HG02588 (cell line): ENCODE measurements at regions not wholly inside any gene's neighbourhood (a gene's known extent, or its start where the extent isn't known, plus 50 kb on each side); places are given as distances from the start of the nearest gene placed in this dataset.
"Not testable (repeated sequence)": the region's sequence is repeated elsewhere in the genome, so short reads cannot be mapped to it uniquely, and the experiment has no call there.

Experiments
- ATAC-seq: cut with Tn5 transposase; IDR thresholded peaks from one replicate; pipeline ENCODE4 v1.9.1; 2021; ENCODE audit warnings: mild to moderate bottlenecking, moderate library complexity; ENCODE audit not compliant: unreplicated experiment

DNA sequence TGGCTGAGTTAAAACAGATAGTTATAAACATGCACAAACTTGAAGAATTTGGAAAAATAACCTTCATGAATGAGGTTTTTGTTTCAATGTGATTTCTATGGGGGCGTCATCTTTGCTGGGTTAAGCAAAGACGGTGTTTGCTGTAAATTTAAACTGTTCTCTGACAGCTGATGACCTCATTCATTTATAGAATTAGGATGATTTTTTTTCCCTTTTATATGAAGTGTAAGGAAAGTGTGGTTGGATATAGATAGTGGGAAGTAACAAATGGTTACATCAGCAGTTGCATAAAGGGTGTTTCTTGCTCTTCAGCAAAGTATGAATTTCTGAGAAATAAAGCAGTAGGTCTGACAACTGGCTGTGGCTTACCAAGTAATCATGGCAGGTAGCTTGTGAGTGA is 137.2 kb upstream of the CENPW start:
- no peak for ATAC-seq

DNA sequence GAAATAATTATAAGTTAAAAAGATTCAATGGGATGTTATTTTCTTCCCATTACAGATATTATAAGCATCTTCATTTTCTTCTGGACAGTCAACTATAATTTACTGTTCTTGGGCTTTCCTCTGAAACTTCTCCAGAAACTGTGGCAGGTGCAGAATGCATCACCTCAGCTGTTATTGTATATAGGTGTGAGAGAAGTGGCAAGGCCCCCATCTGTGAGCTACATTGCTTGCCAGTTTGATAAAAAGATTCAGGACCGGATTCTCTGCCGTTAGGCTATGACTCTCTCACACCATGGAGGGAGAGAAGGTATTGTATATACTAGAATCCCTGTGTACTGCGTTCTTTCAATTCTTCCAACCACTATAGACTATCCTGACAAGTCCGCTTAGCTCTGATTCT is 135.8 kb upstream of the CENPW start:
- ATAC-seq: no peak

DNA sequence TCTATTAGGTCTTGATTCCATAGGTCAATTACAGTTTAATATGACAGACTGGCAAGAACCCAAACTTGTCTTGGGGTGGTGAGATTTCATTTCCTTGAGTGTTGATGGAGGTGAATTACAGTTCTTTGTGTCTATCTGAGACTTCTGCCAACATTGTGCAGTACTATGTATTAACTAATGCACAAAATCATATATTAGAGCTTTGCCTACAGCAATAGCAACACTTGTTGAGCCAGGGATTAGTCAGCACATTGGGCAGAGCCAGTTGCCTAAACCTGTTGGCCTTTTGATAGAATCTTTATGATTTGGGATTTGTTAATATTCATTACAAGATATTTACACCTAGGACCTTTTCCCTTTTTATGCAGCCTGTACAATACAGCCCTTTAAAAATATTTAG is 135.3 kb upstream of the CENPW start:
- no peak for ATAC-seq

DNA sequence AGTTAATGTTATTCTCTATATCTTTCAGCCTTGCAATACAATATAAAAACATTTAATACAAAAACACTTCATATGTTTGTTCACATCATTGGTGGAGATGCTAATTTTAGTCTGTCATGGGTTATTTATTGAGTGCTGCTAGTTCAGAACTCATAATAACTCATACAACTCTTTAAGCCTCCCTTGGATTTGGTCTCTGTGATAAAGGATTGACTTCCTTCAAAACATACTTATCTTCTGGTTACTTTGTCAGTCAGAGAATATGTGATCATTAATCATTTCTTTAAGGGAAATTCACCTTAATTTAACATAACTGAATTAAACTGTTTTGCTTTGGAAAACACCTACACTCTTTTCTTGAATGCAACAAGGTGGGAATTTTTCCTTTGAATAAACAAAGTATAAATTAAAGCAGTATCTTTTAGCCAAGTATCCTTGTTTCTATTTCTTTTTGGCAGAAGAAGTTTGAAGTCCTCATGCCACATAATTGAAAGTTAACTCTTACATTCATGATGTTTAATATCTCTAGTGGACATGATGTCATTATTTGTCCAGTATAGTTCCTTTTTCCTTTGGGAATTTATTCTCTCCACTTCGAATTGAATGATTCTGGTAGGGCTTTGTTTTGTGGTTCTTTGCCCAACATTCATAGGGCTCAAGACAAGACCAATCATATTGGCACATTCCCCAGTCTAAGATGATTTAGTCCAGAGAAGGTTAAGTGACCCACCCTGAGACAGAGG is 133.2 kb upstream of the CENPW start:
- no peak for ATAC-seq

DNA sequence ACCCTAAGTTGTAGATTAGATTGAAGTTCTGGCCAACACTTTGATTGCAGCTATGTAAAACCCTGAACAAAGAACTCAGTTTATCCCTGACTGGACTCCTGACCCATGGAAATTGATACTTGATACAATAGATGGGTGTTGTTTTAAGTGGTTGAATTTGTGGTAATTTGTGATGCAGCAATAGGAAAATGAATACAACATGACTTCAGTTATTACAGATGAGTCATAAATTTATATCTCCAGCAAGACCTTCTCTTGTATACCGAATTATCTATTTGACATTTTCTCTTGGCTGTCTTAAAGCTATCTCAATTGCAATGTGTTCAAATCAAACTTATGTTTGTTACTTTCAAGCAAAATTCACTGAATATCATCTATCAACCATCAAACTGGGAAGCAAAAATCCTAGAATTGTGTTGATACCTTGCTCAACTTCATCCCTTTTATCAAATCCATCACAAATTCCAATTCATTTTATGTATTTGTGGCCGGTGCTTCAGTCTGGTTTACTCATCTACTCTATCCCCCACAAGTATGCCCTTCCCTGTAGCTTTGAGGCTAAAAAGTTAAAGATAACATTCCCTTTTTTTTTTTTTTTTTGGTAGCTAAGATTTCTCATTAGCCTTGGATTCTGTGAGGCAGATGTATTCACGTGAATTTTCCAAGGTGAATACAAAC is 129.4 kb upstream of the CENPW start:
- no peak for ATAC-seq

DNA sequence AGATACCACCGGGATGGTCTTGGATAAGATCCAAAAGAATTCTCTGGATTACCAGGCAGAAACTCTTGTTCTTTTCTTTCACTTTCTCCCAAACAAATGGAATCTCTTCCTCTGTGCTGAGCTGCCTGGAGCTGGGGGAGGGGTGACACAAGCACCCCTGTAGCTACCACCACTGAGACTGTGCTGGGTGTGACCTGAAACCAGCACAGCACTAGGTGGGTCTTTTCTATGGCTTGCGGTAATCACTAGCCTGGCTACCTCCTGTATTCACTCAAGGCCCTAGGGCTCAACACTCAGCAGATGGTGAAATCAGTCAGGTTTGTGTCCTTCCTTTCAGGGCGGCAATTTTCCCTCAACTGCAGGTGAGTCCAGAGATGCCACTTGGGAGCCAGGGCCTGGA is 122.4 kb upstream of the CENPW start:
- no peak for ATAC-seq

DNA sequence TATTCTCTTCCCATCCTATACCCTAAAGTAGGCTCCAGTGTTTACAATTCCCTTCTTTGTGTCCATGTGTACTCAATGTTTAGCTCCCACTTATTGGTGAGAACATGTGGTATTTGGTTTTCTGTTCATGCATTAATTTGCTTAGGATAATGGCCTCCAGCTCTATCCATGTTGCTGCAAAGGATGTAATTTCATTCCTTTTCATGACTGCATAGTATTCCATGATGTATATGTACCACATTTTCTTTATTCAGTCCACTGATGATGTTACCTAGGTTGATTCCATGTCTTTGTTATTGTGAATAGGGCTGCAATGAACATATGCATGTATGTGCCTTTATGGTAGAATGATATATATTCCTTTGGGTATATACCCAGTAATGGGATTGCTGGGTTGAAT is 119.0 kb upstream of the CENPW start:
- not testable (repeated sequence) for ATAC-seq

DNA sequence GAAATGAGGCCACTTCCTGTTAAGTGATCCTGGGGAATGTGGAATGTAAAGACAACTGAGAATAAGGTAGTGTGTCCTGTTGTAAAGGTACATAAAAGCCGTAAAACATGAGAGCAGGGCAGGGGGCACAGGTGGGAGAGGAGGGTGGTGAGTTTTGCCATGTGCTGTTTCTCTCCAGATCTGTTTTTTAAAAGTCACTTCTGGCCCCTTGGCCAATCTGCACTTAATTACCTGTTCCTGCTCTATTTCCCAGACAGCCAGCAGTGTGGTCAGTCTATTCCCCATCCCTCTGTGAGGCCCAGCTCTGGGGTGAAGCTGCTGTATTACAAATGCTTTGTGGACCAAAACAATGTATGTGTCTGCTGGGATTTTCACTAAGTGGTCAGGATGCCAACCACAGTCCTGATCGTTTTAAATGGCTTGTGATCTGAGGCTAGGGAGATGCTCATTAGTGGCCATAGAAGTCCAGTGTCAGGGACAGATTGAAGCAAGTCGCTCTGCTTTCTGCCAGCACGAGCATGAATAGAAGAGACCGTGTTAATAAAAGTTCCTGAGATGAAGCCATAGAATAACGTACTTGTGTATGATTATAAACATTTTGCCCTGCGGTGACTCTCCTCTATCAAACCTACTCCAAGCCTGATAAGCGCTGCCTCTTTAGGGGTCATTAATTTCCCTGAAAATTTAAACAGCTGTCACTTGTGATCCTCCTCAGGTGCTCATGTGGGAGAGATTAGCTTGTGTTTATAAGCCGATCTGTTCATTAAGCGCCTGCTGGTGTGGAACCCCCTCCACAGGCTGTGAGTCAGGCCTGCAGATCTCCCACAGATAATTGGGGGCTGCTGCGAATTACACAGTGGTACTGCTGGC is 111.8 kb upstream of the CENPW start:
- no peak for ATAC-seq

DNA sequence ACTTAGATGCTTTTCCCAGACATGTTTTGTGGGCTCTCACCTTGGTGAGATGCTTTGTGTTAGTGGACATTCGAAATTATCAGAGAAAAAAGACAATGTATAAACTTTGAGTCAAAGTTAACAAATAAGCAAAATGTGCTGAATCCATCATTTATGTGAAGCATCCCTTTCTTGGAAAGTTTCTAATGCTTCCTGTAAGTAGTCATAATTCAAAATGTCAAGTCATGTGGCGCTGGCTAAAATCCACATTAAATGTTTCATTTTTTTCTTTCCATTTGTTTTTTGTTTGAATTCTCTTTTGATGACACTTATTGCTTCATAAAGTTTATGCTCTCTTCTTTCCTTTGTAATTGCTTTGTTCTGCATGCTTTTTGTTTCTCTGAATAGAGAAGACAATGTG is 107.2 kb upstream of the CENPW start:
- no peak for ATAC-seq

DNA sequence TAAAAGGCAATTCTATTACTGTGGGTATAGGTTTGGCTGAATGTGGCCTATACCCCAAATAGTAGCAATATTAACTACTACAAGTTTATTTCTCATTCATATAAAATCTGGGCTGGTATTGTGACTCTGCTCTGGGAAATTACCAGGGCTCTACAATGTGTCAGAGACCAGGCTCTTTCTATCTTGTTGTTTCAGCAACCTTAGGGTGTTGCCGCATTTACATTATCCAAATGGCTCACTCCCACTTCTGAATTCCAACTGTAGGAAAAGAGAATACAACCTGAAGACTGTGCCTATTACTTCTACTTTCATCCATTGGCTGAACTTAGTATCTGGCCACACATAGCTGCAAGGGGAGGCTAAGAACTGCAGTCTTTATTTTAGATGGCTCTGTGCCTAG is 106.7 kb upstream of the CENPW start:
- ATAC-seq: no peak

DNA sequence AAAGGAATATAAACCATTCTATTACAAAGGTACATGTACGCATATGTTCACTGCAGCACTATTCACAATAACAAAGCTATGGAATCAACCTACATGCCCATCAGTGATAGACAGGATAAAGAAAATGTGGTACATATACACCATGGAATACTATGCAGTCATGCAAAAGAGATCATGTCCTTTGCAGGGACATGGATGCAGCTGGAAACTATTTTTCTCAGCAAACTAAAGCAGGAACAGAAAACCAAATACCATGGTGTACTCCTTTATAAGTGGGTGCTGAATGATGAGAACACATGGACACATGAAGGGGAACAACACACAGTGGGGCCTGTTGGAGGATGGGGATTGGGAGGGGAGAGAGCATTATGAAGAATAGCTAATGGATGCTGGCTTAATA is 104.6 kb upstream of the CENPW start:
- no peak for ATAC-seq

DNA sequence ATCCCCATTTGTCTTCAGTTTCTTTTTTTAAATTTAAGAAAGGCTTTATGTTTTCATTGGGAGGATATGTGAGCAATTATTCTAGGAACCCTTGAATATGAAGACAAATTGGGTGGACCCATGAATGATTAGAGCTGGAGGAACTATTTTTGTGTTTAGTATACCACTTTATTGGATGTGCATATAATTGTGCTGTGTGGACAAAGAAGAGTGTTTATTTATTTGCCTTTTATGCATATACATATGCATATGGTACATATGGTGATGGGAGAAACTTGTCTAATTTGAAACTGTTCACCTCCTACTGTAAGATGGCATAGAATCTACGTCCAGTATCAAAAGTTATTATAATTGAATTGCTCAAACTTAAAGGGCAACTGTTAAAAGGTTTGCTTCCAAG is 94.8 kb upstream of the CENPW start:
- no peak for ATAC-seq

DNA sequence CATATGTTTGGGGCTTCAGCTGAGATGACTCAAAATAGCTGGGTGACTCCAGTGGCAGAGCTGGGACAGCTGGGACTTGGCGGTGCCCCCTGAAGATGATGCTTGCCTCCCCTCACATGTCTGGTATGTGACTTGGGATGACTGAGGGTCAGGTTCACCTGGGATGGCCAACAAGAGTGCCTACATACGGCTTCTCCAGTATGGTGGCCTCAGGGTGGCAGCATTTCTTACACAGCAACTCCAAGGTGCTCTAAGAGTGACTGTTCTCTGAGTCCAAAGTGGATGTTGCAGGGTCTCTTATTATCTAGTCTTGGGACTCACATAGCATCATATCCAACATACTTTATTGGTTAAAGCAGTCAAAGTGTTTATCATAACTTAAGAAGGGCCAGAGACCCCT is 87.8 kb upstream of the CENPW start:
- ATAC-seq: no peak

DNA sequence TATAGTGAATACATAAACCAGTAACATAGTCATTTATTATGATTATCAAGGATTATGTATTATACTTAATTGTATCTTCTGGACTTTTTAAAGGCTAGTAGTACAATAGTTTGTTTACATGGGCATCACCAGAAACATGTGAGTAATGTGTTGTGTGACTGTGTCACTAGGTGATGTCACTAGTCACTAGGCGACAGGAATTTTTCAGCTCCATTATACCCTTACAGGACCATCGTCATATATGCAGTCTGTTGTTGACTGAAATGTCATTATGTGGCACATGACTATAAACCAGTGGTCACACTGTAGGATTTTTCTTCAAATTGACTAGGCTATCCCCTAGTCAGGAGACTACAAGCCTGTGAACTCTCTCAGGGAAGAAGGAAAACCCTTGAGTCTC is 86.5 kb upstream of the CENPW start:
- no peak for ATAC-seq

DNA sequence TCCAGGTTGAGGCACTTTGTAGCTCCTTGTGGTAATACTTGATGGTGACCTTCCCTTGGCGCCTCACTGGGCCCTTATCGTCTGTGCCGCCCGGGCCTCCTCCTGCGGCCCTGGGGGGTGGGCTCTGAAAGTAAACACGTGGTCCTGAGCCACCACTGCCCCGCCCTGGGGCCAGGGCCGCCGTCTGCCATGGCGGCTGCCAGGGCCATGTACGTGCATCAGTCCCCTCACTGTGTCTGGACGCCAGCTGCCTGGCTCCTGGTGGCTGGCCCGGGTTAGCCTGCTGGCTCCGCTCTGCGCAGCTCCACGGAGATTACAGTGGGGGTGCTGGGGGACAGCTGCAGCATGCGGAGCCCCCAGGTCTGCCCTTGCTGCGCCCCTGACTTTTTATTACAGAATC is 81.8 kb upstream of the CENPW start:
- ATAC-seq: no peak

DNA sequence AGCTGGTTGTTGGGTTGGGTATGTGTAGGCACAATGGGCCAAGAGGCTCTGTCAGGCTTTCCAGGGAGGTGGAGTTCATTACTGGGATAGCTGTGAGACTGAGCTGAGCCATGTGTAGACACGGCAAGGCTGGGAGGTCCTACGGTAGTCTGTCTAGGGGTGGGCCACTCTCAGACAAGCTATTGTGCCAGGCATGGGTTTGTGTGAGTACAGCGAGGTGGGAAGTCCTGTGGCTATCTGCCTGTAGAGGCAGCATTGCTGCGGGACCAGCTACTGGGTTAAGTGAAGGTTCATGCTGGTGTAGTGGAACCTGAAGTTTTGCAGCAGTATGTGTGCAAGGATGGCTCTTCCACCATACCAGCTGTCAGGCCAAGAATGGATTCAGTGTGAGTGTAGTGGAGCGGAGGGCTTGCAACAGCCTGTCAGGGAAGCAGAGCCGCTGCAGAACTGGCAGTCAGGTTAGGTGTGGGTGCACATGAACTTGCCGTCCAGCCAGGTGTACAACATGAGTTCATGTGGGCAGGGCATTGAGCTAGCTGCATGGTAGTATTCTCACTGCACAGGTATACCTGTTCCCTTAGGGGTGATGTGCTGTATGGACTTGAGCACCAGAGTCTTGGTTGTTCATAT is 78.0 kb upstream of the CENPW start:
- ATAC-seq: no peak

DNA sequence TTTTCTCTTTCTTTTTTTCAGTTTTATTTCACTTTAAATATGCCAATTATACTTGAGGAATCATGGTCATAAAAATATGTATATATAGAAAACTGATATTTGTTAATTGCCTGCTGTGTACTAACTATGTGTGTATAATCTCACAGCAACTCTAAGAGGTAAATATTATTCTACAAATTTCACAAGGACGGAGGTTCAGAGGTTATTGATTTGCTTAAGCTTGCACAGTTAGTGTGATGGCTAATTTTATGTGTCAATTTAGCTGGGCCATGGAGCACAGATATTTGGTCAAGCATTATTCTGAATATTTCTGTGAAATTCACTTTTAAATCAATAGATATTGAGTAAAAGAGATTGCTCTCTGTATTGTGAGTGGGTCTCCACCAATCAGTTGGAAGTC is 75.7 kb upstream of the CENPW start:
- no peak for ATAC-seq

DNA sequence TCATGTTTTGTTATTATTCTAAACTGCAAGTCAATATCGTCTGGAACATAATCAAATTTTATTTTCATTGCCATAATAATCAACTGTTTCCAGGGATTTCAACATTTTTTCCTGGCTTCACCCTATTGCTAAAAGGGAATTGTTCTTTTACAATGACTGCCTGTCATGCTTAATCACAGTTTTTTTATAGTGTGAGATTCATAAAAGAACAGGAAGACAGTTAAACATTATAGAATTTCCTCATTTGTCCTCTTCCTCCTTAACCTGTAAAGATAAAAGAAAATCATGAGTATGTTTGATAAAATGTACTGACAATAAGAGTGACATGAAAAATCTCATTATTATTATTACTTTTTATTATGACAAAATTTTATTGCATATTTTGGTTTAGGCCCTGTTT is 73.3 kb upstream of the CENPW start:
- ATAC-seq: no peak

DNA sequence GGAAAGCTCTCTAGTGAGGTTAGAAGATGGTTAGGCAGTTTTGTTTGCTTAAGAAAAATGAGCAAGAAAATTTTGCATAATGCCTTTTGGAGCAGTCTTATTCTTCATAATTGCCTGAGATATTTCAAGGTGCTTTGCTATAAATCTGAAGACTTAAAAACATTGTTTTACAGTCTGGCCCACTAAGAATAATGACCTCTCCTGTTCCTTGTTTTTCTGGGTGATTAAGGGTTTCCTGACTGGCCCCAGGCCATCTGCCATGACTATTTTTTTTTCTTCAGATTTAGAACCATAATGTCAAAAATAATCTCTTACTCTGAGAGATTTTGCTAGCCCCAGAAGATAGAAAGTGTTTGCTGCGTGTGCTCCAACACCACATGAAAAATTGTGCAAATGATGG is 72.3 kb upstream of the CENPW start:
- ATAC-seq: no peak

DNA sequence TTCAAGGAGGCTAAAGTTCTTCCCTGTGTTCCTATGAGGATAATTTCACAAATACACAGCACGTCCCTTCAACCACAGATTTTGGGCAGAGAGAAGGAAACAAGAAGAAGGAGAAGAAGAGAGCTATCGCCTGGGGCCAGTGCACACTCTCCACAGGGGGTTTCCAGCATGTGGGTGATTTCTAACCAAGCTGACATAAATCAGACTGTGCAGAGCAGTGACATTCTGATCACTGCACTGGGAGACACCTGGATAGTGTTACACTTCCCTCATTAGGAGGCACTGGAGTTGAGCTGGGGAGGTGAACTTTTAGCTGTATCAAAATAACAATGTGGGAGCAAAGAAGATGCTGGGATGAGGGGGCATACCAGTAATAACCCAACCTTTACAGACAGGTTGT is 71.8 kb upstream of the CENPW start:
- ATAC-seq: peak; percentile 92

DNA sequence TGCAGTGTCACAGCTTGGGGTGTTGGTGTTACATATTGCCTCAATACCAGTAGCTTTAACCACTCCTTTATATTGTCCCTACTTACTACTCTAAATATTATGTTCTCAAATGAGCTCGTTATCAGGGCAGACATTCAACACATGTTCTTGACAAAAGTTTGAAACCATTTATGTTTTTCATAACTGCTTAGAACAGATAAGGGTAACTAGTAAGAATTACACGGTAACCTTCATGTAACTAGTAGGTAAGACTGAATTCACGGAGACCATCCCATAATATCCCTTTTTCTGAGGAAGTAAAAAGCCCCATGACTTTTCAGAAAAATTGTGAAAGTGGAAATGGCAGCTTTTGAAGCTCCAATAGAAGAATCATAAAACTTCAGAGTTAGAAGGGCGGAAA is 59.6 kb upstream of the CENPW start:
- no peak for ATAC-seq
